Stimulated activated CD4-positive, alpha-beta T cell treated with anti-CD3 and anti-CD28 coated beads, Interleukin-12 subunit alpha, Interleukin-12 subunit beta, amount 100 ng/mL, for 48 hours (primary cell): ENCODE measurements at regions not wholly inside any gene's neighbourhood (a gene's known extent, or its start where the extent isn't known, plus 50 kb on each side); places are given as distances from the start of the nearest gene placed in this dataset.

ENCODE experiments used
- DNase-seq, 3 donors: peaks; one replicate each; pipeline ENCODE4 v3.0.0-alpha.2; 2020; ENCODE audit warnings: low read depth in 2 of 3, low spot score in 1 of 3

- DNase-seq, result no peak
These were observed 472.9 kb upstream of the THBS1 start for GRCh38 chr15:39108021-39108420.

- DNase-seq, result no peak
These were observed 470.5 kb upstream of the THBS1 start for GRCh38 chr15:39110336-39110735.

GRCh38 chr15:39110746-39111145 is 470.1 kb upstream of the THBS1 start:
- DNase-seq, result no peak

- no peak for DNase-seq
These were observed 467.1 kb upstream of the THBS1 start for GRCh38 chr15:39113741-39114140.

GRCh38 chr15:39114690-39115378 is 466.0 kb upstream of the THBS1 start:
- DNase-seq, result no peak

GRCh38 chr15:39115379-39116057 is 465.4 kb upstream of the THBS1 start:
- DNase-seq, result no peak

- DNase-seq, result no peak
These were observed 462.4 kb upstream of the THBS1 start for GRCh38 chr15:39118510-39118909.

- DNase-seq, result no peak
These were observed 456.7 kb upstream of the THBS1 start for GRCh38 chr15:39124155-39124552.

- no peak for DNase-seq
These were observed 456.2 kb upstream of the THBS1 start for GRCh38 chr15:39124553-39125171.

- DNase-seq, result no peak
These were observed 455.7 kb upstream of the THBS1 start for GRCh38 chr15:39125226-39125625.

- DNase-seq, result peak in 1 of 3 donors; percentile 3
These were observed 455.0 kb upstream of the THBS1 start for GRCh38 chr15:39125904-39126303.

- no peak for DNase-seq
These were observed 453.6 kb upstream of the THBS1 start for GRCh38 chr15:39127151-39127790.

- no peak for DNase-seq
These were observed 452.8 kb upstream of the THBS1 start for GRCh38 chr15:39127925-39128617.

GRCh38 chr15:39128746-39129145 is 452.1 kb upstream of the THBS1 start:
- no peak for DNase-seq

- no peak for DNase-seq
These were observed 450.1 kb upstream of the THBS1 start for GRCh38 chr15:39130556-39131379.

GRCh38 chr15:39131609-39132008 is 449.3 kb upstream of the THBS1 start:
- no peak for DNase-seq

- no peak for DNase-seq
These were observed 448.8 kb upstream of the THBS1 start for GRCh38 chr15:39132070-39132469.

- no peak for DNase-seq
These were observed 447.8 kb upstream of the THBS1 start for GRCh38 chr15:39132954-39133600.

GRCh38 chr15:39134282-39134681 is 446.6 kb upstream of the THBS1 start:
- DNase-seq, result no peak

- DNase-seq, result no peak
These were observed 444.9 kb upstream of the THBS1 start for GRCh38 chr15:39135989-39136388.
